ENCODE measurements at regions not wholly inside any gene's neighbourhood (a gene's known extent, or its start where the extent isn't known, plus 50 kb on each side); places are given as distances from the start of the nearest gene placed in this dataset.

DNA sequence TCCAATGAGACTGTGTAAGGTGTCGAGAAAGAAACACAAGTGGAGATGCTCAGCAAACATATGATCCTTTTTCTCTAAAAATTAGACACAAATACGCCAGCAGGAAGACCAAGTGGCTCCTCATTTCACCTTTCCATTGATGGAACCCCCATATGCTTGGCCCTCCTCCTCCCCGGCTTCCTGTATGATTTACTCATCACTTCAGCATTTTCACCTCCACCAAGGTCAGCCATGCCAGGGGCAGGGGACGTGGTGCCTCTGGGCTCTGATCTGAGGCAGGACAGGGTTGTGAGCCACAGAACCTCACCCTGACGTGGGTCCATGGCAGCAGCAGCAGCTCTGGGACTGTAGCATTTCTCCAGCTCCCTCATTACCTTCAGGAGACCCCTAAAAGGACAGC lies 116.8 kb upstream of the PFKP start:
- DNase-seq (ENCODE audit: low read depth in 2 of 2): no peak

DNA sequence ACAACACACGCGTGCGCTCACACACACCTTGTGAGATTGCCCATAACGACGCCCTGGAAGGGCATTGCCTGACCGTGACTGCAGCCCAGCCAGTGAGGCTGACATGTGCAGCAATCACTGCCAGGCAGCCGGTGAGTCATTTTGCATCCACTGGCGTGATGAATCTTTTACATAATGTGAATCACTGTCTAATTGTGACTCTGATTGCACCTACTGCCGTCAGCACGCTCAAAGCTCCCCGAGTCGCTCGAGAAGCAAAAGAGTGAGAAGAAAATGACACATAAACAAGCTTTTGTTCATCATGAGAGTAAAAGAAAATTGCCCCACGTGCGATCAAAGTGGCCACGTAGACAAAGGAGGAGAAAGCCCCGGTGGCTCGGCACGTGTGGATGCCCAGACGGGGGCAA lies 117.4 kb upstream of the PFKP start:
- DNase-seq (ENCODE audit: low read depth in 2 of 2): no peak

DNA sequence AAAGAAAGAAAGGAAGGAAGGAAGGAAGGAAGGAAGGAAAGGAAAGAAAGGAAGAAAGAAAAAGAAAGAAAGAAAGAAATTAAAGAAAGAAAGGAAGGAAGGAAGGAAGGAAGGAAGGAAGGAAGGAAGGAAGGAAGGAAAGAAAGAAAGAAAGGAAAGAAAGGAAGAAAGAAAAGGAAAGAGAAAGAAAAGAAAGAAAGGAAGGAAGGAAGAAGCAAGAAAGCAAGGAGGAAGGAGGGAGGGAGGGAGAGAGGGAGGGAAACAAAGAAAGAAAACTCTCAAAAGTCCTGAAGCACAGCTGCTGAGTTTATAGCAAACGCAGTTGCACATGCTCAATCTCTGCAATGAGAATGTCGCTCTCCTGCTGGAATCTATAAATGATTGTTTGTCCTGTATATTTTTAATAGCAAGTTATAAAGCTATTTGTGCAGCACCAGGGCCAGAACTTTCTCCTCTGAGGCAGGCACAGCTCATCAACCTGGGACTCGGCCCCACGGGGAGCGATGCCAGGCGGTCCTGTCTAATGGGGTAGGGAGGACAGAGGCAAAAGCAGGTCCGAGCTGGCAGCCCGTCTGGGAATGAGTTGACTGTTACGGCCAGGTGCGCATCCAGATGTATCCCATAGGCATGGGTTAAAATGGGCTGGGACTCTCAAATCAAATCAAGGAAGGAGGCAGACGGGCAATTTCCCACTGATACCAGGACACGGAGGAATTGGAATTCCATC lies 118.0 kb upstream of the PFKP start:
- no peak for DNase-seq (ENCODE audit: low read depth in 2 of 2)

DNA sequence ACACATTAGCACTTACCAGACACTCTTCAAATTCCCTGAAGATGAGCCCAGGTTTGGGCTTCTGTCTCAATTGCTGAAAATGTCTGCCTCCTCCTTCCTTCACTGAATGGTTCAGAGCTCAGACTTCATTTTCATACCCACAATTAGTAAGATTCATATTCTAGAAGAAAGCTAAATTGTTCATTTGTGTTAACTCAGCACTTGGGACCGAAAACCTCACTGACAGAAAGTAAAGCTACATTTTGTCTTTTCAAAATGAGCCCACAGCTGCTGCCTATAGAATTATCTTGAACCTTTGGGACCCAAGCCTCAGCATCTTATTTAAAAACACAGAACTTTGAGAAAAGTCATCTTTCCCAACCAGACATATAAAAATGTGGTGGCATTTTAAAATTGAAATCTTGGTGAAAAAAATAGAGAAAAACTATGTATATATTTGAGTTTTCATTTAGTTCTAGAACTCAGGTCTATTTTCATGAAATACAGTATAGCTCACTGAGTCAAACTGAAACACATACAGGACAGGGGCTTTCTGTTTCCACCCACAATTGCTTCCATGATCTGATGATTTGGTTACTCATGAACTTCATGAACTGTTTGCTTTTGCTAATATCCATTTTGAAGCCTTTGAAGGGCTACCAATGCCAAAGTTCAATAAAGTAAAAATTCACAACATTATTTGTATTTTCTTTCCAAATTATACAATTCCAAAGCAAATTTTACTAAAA lies 119.1 kb upstream of the PFKP start:
- no peak for DNase-seq (ENCODE audit: low read depth in 2 of 2)

DNA sequence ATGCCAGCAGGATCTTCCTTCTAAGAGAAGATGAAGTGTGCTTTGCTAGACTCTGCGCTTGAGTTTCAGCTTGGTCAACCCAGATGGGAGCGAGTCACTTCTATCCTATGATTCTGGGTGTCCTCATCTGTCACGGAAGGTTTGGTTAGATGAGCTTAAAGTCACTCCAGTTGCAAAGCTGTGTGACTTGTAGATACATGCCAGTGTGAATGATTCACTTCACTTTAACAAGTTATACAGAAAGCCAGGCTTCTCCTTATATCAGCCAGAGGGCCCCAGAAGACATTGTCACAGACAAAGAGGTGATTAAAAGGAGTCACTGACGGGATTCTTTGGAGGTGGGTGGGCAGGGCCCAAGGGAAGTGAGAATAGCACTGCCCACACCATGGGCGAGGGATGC lies 122.6 kb upstream of the PFKP start:
- no peak for DNase-seq (ENCODE audit: low read depth in 2 of 2)

DNA sequence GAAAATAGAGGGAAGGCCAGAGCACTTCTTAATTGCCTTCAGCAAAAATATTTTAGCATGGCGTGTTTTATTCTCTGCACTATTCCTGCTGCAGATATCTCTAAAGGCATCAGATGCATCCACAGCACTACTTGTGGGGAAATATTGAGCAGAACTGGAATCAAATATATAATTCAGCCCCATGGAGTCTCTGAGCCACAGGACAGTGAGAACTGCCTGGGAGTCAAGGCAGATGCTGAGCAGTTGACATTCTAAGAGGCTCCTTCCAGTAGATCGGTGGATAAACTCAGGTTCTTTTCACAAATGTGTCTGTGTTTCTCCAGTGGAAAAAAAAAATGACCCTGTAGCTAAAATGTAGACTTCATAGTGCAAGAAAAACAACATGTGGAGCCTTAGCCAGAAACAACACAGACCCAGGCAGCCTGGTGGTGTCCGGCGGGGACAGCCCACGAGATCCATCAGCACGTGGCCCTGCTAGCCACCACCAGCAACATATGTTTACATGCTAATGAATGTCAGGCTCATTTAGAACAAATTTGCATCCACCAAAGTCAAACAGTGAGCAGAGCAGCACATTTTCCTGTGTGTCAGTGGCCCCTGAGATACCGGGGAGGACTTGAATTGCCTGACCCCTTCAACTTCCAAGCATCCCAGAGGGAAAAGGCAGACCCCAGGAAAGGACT lies 123.3 kb upstream of the PFKP start:
- no peak for DNase-seq (ENCODE audit: low read depth in 2 of 2)

DNA sequence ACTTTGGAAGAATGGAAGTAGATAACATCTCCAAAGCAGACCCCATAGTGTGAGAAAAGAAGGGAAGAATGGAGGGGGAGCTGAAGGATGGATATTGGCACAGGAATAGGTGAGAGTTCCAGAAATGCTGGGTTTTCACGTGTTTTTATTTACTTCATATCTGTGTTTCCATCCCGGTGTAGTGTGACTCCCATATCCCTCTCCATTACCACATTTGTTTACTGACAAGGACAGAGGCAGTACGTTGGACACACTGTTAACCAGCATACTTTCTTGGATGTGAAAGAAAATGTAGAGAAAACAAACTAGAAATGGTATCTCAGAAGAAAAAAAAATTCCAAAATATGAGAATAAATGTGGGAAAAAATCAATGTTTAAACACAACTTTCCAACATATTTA lies 124.4 kb upstream of the PFKP start:
- DNase-seq (ENCODE audit: low read depth in 2 of 2): no peak

DNA sequence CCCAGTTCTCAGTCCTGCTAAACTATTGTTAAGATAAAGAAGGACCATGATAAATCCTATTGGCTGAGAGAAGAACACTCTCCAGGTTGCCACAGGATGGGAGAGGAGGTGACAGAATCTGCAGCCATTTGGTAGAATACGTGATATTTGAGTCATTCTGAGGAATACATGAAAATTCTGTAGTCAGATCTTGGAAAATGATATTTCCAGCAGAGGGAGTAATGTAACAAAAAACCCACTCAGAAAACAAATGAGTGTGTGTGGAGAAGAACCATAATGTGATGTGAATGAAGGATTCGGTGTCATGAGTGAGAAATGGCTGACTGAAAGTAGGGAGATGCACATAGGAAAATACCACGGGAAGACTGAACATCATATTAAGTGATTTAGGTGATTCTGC lies 128.5 kb upstream of the PFKP start:
- DNase-seq (ENCODE audit: low read depth in 2 of 2): no peak

DNA sequence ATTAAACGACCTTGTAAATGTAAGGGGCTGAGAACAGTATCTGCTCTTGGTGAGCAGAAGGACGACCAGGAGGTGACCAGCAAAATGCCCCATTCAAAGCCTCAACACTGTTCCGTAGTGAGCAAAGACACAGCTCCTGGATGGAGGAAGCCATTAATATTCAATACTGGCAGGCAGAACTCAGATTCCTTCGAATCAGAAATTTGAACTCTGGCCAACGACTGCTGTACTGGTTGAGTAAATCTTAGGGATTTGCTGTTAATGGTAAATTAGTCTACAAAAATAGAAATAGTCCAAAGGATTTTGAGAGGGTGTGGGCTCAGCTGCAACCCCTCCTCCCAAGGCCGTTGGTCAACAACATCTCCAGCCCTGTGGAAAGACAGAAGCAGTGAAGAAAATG lies 130.5 kb upstream of the PFKP start:
- DNase-seq (ENCODE audit: low read depth in 2 of 2): no peak

DNA sequence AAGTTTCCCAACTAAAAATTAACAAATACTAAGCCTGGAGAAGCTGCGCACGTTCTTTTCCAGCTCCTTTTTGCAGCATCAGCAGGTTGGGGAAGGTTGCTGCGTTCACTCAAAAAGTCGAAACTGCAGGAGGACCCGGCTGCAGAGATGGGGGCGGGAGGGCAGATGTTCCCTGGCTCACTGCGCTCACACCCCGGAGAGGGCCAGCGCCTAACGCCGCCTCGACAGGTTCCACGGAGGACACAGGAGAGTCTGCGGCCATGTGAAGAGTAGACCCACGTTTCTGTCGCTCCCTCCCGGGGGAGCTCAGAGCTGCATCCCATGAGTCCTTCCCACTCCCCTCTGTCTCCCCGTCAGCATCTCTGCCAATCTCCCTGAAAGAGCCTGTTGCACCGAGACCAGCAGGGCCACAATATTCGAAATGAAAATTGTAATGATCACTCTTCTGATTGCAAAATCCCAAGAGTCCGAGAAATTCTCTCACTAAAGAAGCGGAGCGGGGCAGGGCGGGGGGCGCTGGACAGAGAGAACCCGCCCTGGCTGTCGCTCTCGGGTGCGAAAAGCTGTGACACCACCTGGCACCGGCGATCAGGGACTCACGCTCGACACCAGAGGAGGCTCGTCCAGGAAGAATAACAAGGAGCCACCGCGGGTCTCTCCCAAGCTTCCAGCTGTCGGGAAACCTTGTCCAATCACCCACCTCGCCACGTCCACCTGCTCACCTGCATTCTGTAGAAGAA lies 131.5 kb upstream of the PFKP start:
- no peak for DNase-seq (ENCODE audit: low read depth in 2 of 2)

DNA sequence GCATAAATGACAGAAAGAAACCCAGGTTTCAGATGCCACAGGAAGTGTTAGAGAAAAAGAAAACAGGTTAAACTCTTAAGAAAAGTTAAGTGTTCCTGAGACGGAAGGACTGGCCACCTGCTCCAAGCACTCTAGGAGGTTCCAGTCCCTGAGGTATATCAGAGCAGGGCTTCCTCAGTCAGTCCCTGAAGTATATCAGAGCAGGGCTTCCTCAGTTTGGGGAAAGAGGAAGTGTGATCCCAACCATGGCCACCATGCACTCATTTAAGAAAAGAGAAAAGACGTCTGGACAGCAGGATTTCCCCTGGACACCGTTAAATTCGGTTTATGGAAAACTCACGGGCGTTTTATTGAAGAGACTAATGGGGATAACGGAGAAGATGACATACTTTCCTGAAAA lies 133.4 kb upstream of the PFKP start:
- DNase-seq (ENCODE audit: low read depth in 2 of 2): no peak

DNA sequence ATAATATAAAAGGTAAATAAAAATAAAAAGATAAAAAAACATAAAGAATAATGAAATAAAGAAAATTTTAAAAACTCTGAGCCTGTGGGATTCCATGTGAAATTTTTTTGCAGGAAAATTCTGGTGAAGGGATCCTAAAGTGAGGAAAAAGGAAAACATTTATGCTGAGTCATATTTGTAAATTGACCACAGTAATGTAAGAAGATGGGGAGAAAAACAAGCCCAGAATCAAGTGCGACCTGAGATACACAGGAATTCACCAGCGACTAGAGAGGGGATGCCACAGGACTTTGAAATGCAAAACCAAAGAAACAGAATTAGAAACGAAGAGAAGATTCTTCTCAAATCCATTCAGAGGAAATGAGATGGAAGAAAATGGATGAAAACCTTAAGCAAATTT lies 133.8 kb upstream of the PFKP start:
- no peak for DNase-seq (ENCODE audit: low read depth in 2 of 2)

DNA sequence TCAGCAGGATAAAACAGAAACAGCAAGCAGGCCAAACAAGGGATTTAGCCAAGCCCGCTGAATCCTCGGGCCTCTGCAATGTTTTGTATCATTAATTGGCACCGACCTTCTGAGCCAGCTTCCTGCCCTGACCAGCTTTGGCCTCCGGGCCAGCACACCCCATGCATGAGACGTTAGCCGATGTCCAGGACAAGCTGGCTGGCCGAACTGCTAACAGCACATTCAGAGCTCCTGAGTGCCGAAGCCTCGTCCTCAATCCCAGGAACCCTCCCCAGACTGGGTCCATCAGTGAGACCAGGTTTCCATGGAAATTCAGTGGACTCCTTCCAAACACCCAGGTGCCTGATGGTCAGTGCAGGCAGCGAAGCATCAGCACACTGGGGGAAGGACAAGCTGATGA lies 134.3 kb upstream of the PFKP start:
- no peak for DNase-seq (ENCODE audit: low read depth in 2 of 2)

DNA sequence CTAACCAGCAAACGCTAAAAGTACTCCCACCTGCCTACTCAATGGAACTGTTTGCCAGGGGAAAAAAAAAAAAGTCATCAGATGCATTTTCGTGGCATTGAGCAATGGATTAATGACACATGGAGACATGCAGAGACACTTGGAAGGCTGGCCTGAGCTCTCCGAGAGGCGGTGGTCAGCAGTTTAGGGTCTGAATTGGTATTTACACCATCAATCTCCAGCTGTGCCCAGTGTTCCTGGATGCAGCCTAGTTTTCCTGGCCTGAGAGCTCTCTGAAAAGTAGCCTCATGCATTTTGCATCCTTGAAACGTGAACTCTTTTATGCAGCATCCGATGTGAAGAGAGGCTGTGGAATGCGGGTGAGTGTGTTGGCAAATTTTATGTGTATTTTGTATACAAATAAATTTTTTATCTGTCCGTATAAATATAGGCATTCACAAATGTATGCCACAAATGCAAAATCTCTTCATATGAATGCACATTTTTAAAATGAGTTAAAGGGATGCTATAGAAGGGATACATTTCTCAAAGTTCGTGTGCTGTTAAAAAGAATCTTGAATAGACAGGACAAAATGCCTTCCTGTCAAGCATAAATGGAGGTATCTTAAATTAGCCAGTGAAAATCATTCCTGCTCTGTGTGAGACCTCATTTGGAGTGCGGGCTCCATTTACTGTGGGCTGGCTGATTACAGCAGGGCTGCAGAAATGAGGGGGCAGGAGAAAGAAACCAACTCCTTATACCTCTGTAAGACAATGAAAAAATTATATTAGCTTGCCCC lies 137.7 kb upstream of the PFKP start:
- no peak for DNase-seq (ENCODE audit: low read depth in 2 of 2)

DNA sequence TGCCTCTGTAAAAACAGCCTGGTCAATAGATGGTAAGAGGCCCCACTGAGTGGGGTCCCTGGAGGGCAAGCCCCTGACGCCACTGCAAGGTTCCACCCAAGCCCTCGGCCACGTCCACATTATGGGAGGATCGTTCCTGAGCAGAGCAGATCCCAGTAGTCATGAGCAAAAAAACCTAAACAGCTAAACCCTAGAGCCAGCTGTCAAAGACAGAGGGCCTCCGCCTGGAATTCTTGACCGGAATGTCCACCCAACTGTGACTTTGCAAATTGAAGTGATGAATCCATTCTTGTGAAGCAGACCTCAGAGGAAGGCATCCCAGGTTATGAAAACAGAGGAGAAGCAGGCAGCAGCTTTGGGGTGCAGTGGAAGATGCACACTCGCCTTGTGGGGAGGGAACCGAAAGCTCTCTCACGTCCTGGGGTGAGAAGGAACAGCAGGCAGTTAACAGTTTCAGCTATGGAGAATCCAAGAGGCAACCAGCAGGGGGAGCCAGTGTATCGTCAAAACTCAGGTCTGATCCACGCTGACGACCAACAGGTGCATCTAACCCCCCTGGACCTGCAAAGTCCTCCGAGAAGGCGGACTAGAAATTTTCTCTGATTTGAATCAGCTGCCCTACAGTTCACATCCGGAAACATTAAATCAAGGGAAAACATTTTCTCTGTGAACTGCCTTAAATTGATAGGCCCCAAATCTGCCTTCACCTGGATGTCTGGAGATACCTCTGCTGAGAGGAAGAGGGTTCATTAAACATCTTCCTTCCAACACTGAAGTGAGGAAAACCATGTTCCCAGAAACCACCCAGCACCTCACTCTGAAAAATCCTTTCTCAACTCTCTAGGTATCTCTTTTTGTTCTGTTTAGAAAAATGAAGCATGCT lies 139.1 kb upstream of the PFKP start:
- DNase-seq (ENCODE audit: low read depth in 2 of 2): peak in 1 of 2 donors; percentile 6

DNA sequence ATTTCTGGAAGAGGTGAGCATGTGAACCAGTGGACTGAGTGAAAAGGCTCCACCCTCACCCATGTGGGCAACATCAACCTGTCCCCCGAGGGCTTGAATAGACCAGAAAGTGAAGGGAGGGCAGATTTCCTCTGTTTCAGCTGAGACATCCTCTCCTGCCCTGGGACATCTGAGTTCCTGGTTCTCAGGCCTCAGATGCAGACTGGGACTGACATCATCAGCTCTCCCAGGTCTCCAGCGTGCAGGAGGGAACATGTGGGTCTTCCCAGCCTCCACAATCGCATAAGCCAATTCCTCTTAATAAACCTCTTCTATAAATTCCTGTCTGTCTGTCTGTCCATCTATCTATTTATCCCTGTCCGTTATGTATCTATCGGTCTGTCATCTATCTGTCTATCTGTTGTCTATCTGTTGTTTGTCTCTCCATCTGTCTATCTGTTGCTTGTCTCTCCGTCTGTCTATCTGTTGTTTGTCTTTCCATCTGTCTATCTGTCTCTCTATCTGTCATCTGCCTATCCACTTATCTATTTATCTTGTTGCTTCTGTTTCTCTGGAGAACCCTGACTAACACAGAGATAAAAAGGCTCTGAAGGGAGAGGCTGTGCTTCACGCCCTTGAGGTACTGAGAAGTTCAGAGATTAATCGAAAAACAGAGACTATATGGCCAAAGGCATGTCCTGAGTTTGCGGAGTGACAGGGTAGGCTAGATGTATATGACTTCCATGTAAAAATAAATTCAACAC lies 140.3 kb upstream of the PFKP start:
- DNase-seq (ENCODE audit: low read depth in 2 of 2): no peak

DNA sequence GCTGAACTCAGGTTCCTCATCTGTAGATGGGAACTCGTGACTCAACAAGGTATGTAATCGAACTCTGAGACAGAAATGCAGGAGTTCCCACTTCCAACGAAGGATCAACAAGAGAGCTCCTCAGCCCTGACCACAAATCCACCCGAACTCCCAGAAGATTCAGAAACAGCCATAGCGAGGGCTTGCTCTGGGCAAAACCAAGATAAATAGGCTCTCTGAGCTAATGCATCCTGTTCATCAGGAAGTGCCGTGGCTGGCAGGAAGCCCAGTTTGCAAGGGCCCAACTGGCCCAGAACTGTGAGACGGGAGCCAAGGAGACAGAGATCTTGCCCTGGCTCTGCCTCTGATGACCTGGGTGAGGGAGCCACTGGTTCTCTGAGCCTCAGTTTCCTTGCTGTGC lies 141.7 kb upstream of the PFKP start:
- no peak for DNase-seq (ENCODE audit: low read depth in 2 of 2)

DNA sequence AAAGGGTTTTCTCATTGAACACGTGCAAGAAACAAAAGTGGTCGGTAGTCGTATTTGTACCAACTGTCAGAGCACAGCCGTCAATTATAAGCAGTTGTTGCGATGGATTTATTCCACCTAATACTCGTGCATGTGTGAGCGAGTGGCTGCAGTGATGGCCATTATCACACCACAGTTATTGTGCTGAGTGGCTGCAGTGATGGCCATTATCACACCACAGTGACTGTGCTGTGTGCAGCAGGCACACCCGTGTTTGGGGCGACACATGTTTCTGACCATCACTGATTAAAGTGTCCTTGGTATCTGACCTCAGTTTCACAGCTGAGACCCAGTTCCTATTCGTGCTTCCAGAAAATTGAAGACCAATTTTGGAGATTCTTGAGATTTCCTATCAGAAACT lies 142.9 kb upstream of the PFKP start:
- DNase-seq (ENCODE audit: low read depth in 2 of 2): no peak

DNA sequence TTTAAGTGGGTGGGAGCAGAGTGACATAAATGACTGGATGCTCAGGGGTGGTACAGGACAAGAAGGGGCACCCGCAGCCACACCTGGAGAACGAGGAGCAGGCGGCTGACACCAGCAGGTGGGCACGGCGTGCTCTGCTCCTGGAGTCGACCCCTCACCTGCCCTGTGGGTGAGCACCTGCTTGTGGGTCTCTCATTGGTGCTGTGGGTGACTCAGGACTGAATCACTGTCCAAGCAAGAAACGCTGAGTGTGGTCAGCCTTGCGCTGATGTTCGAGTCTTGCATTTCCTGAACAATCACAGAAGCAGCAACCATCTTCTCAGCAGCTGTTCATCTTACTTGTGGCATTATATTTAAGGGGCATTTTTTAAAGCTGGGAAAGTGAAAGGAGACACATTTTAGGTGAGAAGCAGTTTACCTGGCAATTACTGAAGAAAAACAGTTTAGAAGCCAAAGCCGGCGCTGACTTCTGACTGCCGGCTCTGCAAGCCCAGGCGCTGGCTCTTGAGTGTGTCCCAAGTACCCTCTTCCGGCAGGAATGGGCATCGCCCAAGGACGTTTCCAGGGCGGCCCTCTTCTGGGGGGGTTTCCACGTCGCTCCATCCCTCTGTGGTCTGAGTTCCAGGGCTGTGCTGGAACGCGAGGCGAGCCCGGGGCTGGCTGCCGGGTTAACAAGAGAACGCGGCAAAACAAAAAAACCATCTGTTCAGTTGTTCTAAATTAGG lies 145.2 kb upstream of the PFKP start:
- no peak for DNase-seq (ENCODE audit: low read depth in 2 of 2)

Measured in activated CD8-positive, alpha-beta memory T cell treated with anti-CD3 and anti-CD28 coated beads for 4 hours (primary cell).